Keratinocyte (primary cell): ENCODE measurements at regions not wholly inside any gene's neighbourhood (a gene's known extent, or its start where the extent isn't known, plus 50 kb on each side); places are given as distances from the start of the nearest gene placed in this dataset.
"Not testable (repeated sequence)": the region's sequence is repeated elsewhere in the genome, so short reads cannot be mapped to it uniquely, and the experiment has no call there.

Experiments used
- DNase-seq: peaks from one replicate; pipeline ENCODE4 v3.0.0-alpha.2; 2011; ENCODE audit warnings: low read depth, missing footprints, low spot score
- FAIRE-seq: peaks from 2 replicates; lab custom pipeline; 2011; peaks lifted over from hg19 to GRCh38; lab: Jason Lieb, UNC
- H2AFZ ChIP-seq: 2 replicates; pipeline ENCODE4 v1.6.0; 2012; ENCODE audit warnings: low read length, control low read depth, inconsistent platforms; ENCODE audit not compliant: control insufficient read depth
- H3K27ac ChIP-seq: 2 replicates; pipeline ENCODE4 v1.5.1; 2011; ENCODE audit warnings: low read length; ENCODE audit not compliant: control insufficient read depth, insufficient read depth
- H3K27me3 ChIP-seq: 3 replicates; pipeline ENCODE4 v1.6.0; 2011; ENCODE audit warnings: low read length; ENCODE audit not compliant: control insufficient read depth, insufficient read depth; ENCODE audit errors: extremely low read depth
- H3K36me3 ChIP-seq, 2 experiments: 2 replicates in 1 of 2; 3 replicates in 1 of 2; pipeline ENCODE4 v1.5.1; 2011; ENCODE audit warnings: low read length in 2 of 2, mild to moderate bottlenecking in 1 of 2; ENCODE audit not compliant: control insufficient read depth in 2 of 2, insufficient read depth in 2 of 2; ENCODE audit errors: extremely low read depth in 1 of 2
- H3K4me1 ChIP-seq: 3 replicates; pipeline ENCODE4 v1.5.1; 2011; ENCODE audit warnings: low read length; ENCODE audit not compliant: control insufficient read depth, insufficient read depth; ENCODE audit errors: extremely low read depth
- H3K4me2 ChIP-seq: 3 replicates; pipeline ENCODE4 v1.6.0; 2011; ENCODE audit warnings: low read depth, low read length; ENCODE audit not compliant: control insufficient read depth, insufficient read depth; ENCODE audit errors: extremely low read depth
- H3K4me3 ChIP-seq, 3 experiments: fragments of 200-600 bp in 1 of 3; sonication (generic) in 1 of 3; 2 replicates in 2 of 3; 3 replicates in 1 of 3; pipeline ENCODE4 v1.5.1; 2011 to 2016; ENCODE audit warnings: low read length in 3 of 3, mild to moderate bottlenecking in 3 of 3, control low read depth in 2 of 3, inconsistent platforms in 1 of 3, low read depth in 1 of 3, mixed read lengths in 1 of 3, mixed run types in 1 of 3, moderate library complexity in 1 of 3; ENCODE audit not compliant: control insufficient read depth in 2 of 3, insufficient read depth in 2 of 3; ENCODE audit errors: extremely low read depth in 1 of 3
- H3K79me2 ChIP-seq: 2 replicates; pipeline ENCODE4 v1.6.0; 2012; ENCODE audit warnings: low read length; ENCODE audit not compliant: control insufficient read depth, insufficient read depth
- H3K9ac ChIP-seq: 3 replicates; pipeline ENCODE4 v1.6.0; 2011; ENCODE audit warnings: low read length; ENCODE audit not compliant: control insufficient read depth, insufficient read depth; ENCODE audit errors: extremely low read depth
- H3K9me1 ChIP-seq: 3 replicates; pipeline ENCODE4 v1.6.0; 2011; ENCODE audit warnings: low read length; ENCODE audit not compliant: control insufficient read depth, insufficient read depth; ENCODE audit errors: extremely low read depth
- H3K9me3 ChIP-seq: 2 replicates; pipeline ENCODE4 v1.5.1; 2012; ENCODE audit warnings: low read depth, low read length; ENCODE audit not compliant: control insufficient read depth
- H4K20me1 ChIP-seq: 3 replicates; pipeline ENCODE4 v1.6.0; 2011; ENCODE audit warnings: low read length; ENCODE audit not compliant: control insufficient read depth, insufficient read depth; ENCODE audit errors: extremely low read depth
- EZH2 ChIP-seq: IDR thresholded peaks from one replicate; pipeline ENCODE4 v1.6.1; 2012; ENCODE audit warnings: inconsistent platforms, mild to moderate bottlenecking, low read length, moderate library complexity
- dilution Hi-C: fragments of 300-500 bp; cut with MboI; formaldehyde crosslinking; loops from one replicate; pipeline ENCODE4 v1.7.0; 2020; ENCODE audit warnings: low sequenced_read_pairs; ENCODE audit not compliant: extremely low pct_ligation_motif_present
- TF ChIP-seq, protein P1 (sequence below), 3 experiments: IDR thresholded peaks in 1 of 3; conservative IDR thresholded peaks in 1 of 3; optimal IDR thresholded peaks in 1 of 3; 2 replicates in 2 of 3; 3 replicates in 1 of 3; pipeline versions ENCODE3 to v1.5.1; 2011; ENCODE audit warnings: low read length in 3 of 3, mild to moderate bottlenecking in 3 of 3, moderate library complexity in 2 of 3, control low read depth in 1 of 3, inconsistent platforms in 1 of 3; ENCODE audit not compliant: insufficient read depth in 2 of 3; ENCODE audit errors: extremely low read depth in 1 of 3

DNA sequence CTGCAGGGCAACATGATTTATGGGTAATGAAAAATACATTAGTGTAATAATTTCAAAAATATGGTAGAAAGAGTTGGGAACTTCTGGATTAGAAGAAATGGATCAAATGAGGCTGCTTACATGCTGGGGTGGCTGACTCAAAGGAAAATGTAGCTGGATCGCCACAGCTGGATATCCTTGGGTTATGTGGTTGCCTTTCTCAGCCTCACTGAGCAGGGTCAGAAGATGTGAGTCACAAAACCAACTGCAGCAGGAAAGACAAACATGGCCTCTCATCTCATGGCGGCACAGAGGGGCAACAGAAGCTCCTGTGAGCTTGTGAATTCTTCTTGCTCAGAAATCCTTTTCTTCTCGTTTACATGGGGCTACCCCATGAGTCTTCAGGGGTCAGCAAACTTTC is 317.1 kb upstream of the SPRED2 start:
- Histone ChIP-seq H3K36me3 (no peaks in the 10 kb centered on the region), H3K9ac (no peak overlapping the region), H2AFZ (no peak overlapping the region), H4K20me1 (no peaks in the 10 kb centered on the region), H3K9me3 (no peaks in the 10 kb centered on the region), H3K27ac (no peak overlapping the region), H3K4me3 (no peak overlapping the region), H3K9me1 (no peaks in the 10 kb centered on the region), H3K79me2 (no peaks in the 10 kb centered on the region), H3K4me2 (no peak overlapping the region), H3K27me3 (no peaks in the 10 kb centered on the region), H3K4me1 (no peaks in the 10 kb centered on the region)
- FAIRE-seq (no peak), DNase-seq (no peak)
- dilution Hi-C loops: no loop called here
- TF ChIP-seq EZH2: no peak
- TF ChIP-seq, protein P1, sequence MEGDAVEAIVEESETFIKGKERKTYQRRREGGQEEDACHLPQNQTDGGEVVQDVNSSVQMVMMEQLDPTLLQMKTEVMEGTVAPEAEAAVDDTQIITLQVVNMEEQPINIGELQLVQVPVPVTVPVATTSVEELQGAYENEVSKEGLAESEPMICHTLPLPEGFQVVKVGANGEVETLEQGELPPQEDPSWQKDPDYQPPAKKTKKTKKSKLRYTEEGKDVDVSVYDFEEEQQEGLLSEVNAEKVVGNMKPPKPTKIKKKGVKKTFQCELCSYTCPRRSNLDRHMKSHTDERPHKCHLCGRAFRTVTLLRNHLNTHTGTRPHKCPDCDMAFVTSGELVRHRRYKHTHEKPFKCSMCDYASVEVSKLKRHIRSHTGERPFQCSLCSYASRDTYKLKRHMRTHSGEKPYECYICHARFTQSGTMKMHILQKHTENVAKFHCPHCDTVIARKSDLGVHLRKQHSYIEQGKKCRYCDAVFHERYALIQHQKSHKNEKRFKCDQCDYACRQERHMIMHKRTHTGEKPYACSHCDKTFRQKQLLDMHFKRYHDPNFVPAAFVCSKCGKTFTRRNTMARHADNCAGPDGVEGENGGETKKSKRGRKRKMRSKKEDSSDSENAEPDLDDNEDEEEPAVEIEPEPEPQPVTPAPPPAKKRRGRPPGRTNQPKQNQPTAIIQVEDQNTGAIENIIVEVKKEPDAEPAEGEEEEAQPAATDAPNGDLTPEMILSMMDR (optimal IDR thresholded peaks at IDR 0.05 in 1 of 3, IDR thresholded peaks at IDR 0.05 in 1 of 3, conservative IDR thresholded peaks at IDR 0.05 in 1 of 3; ENCODE audit: extremely low read depth in 1 of 3, insufficient read depth in 2 of 3, low read length in 3 of 3): no peak

DNA sequence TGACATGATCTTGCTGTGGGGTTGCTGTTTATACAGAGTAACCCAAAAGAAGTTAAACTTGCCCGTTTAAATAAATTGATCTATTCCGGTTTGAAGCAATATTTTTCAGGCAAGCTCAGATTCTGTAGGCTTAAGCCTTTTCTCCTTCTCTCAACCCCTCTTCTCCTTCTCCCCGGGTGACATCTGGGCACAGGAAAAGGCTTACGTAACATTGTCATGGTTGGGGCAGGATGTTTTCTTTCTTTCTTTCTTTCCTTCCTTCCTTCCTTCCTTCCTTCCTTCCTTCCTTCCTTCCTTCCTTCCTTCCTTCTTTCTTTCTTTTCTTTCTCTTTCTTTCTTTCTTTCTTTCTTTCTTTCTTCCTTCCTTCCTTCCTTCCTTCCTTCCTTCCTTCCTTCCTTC is 315.5 kb upstream of the SPRED2 start:
- H3K79me2 ChIP-seq, H4K20me1 ChIP-seq, dilution Hi-C loops, H2AFZ ChIP-seq, H3K4me1 ChIP-seq, FAIRE-seq, H3K4me2 ChIP-seq, H3K27ac ChIP-seq, H3K36me3 ChIP-seq, H3K27me3 ChIP-seq, H3K9ac ChIP-seq, H3K4me3 ChIP-seq, DNase-seq, H3K9me1 ChIP-seq, H3K9me3 ChIP-seq: not testable (repeated sequence)

DNA sequence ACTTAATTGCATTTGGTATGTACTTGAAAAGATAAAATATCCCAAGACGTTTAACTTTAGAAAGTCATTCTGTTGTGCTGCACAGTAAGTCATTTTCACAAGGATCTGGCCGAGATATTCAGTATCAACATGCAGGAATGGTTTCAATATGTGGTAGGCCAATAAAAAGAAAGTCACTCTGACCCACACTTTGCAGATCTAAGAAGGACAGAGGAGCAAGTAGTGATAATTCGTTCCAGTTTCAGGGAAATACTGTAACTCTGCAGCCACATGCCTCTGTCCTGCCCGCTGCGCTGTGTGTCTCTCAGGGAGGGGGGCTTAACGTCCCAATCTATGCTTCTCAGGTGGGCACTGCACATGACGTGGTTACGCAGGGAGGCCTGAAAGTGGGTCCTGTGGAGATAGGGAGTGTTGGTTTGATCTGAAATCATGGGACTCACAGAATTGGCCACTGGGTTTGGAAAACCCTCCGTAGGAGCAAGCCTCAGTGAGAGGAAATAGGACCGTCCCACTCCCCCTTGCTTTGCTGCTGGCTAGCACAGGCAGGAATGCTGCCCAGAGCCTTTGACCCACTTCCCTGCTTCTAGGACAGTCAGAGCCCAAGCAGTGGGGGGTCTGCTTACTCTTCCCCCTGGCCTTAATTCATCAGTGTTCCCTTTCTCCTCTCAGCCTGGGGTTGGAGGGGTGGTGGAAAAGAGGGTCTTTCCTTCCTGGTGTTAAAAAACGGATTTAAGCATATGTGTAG is 314.7 kb upstream of the SPRED2 start:
- H3K4me2 ChIP-seq: no peak overlapping the region
- no peaks in the 10 kb centered on the region for H3K4me1 ChIP-seq
- H3K9me1 ChIP-seq: no peaks in the 10 kb centered on the region
- H3K36me3 ChIP-seq: no peaks in the 10 kb centered on the region
- no peaks in the 10 kb centered on the region for H3K79me2 ChIP-seq
- DNase-seq: no peak
- H2AFZ ChIP-seq: no peak overlapping the region
- H3K27me3 ChIP-seq: no peaks in the 10 kb centered on the region
- H3K27ac ChIP-seq: no peak overlapping the region
- H3K9ac ChIP-seq: no peak overlapping the region
- no peaks in the 10 kb centered on the region for H4K20me1 ChIP-seq
- dilution Hi-C loops: no loop called here
- no peaks in the 10 kb centered on the region for H3K9me3 ChIP-seq
- no peak for TF ChIP-seq EZH2
- TF ChIP-seq, protein P1 (optimal IDR thresholded peaks at IDR 0.05 in 1 of 3, IDR thresholded peaks at IDR 0.05 in 1 of 3, conservative IDR thresholded peaks at IDR 0.05 in 1 of 3; ENCODE audit: extremely low read depth in 1 of 3, insufficient read depth in 2 of 3, low read length in 3 of 3): no peak
- FAIRE-seq: no peak
- H3K4me3 ChIP-seq: no peak overlapping the region
